Cardiac septum (tissue), 1 donor: ENCODE measurements at regions not wholly inside any gene's neighbourhood (a gene's known extent, or its start where the extent isn't known, plus 50 kb on each side); places are given as distances from the start of the nearest gene placed in this dataset.

Source experiments
- DNase-seq: peaks from one replicate; pipeline ENCODE4 v3.0.0-alpha.2; 2020; ENCODE audit warnings: low spot score
- intact Hi-C: fragments of 100-400 bp; cut with DNase I; formaldehyde crosslinking; loops from one replicate; pipeline ENCODE4 v1.14.0; 2022
- donor health status: DM: no; HTN: no; CAD: no.

- intact Hi-C loops, result no loop called here
- no peak for DNase-seq
Measured at GRCh38 chr5:67363180-67363709, 166.6 kb upstream of the CD180 start.

DNA sequence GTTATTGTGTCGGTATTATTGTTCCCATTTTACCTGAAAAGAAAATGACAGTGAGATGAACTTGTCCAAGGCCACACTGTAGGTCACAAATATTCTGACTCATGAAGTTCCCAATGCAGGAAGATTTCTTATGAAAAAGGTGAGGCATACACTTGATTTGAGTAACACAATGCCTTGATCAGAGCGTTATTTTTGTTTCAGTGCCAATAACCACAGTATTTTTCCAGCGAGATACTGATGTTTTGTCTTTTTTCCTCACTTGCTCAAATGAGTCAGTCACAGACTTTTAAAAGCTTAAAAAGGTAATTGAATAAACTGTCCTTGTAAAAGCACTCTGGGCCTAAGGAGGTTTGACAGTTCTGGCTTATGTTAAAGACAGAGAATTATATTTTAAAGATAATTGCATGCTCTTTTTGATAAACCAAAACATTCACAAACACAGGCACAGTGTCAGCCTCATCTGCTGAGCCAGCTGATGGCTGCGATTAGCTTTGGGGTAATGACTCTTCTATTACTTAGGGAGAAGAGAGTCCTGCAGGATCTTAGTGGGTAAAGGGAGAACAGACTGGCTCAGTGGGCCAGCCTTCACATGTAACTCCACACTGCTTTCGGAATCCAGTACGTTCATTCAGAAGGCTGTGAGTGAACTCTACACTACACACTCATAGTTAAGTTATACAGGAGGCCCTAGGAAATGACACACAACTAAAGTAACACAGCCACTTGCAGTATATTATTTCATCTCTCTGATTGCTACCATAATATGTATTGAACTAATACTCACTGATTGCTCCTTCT lies 165.5 kb upstream of the CD180 start:
- no peak for DNase-seq
- intact Hi-C loops, result no loop called here

DNA sequence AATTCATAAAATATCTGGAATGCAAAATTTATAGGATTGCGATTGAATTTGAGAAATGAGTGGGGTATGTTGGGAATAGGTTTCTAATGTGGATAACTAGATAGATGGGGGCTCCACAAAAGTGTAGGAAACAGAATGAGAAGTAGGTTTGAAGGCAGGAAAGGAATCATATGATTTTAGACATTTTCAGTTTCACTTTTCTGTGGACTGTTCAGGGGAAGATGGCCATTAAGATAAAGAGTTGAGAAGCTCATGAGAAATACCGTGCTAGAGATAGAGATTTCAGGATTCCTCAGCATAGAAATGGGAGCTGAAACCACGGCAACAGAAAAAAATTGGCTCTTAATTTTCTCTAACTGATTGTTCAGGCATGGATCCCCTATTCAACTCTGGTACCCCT lies 163.4 kb upstream of the CD180 start:
- intact Hi-C loops, result no loop called here

DNA sequence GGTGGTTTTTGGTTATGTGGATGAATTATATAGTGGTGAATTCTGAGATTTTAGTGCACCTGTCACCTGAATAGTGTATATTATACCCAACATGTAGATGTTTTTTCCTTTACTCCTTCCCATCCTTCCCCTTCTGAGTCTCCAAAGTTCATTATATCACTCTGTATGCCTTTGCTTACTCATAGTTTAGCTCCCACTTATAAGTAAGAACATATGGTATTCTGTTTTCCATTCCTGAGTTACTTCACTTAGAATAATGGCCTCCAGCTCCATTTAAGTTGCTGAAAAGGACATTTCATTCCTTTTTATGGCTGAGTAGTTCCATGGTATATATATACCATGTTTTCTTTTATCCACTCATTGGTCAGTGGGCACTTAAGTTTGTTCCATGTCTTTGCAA lies 161.6 kb upstream of the CD180 start:
- no peak for DNase-seq
- intact Hi-C loops, result no loop called here

More for the DNA sequence above, 163.4 kb upstream of the CD180 start:
- no peak for DNase-seq

DNA sequence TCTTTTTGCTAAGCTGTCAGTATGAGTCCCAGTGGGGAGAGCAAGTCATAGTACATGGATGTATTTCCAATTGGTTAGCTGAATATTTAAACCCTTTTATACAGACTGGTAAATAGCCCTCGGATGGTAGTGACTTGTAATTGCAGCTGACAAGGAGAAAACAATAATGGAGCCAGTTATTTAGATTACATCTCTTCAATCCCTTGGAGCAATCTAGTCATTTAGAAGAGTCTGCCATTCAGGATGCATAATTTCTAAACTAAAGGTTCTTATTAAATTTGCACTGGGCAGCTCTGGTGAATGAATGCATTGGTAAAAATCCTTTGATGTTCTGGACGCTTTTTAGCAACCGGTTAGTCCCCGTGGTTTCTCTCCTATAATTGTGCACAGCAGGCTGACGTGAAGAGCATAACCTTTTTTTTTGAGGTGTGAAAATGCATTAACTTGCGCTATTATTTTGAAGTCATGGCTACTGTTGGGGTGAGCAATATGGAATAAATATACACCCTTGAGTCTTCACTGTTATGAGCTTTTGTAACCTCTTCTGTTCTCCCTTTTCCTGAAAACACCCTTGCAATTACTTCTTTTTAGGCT lies 158.6 kb upstream of the CD180 start:
- DNase-seq, result no peak
- intact Hi-C loops, result no loop called here

DNA sequence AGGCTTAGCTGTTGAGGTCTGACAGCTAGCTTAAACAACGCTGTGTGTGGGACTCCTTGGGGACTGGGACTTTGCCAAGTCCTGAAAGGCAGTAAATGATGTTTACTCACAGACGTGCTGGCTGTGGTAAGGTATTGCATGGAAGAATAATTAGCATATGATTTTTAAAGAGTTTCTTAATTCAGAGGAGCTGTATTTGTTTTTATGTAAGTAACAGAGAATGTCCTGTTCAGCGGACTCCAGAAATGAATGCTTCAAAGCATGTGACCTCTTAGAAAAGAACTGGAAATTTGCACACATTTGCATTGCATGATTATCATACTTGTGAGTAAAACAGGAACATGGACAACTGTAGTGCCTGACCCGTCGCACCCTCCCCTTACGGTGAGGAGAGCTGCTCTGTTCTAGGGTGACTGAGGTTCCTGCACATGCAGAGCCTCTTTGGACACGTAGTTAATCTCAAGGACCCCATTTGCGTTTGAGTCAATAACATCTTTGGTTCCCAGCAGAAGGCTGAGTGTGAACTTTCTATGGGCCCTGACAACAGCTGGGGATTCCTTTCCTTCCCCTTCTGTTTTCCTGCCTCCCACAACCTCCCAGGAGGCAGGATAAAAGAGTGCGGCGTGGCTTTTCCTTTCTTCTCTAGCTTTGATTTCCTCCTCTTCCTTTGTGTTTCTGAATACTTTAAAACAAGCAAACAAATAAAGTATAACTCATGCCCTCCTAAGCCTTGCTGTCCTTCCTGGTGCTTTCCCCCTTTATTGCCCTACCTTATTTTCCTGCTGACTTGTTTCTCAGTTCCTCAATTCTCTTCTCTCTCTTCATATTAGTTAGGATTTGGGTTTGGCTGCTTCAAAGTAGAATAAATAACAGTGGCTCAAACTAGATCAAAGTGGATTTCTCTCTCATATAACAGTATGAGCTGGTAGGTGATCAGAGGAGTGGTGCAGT lies 157.2 kb upstream of the CD180 start:
- intact Hi-C loops, result no loop called here
- no peak for DNase-seq

GRCh38 chr5:67350618-67351201 lies 154.1 kb upstream of the CD180 start:
- DNase-seq, result no peak

DNA sequence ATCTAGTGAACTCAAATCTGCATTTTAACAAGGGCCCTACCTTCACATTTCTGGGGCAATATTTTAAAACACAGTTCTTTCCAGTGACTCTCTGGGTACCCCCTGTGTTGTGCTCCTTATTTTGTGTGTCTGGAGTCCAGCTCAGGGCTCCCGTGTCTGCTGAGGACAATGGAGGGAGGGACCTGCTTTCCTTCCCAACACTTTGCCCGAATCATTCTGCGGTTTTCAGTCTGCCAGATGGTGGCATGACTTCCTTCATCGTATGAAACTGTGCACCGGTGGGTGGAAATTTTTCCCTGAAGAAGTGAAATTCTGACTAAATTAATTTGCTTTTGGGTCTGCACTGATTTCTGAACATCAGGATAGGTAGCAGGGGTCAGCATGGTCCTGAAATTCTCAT lies 153.6 kb upstream of the CD180 start:
- intact Hi-C loops, result no loop called here
- no peak for DNase-seq

More at GRCh38 chr5:67350618-67351201, 154.1 kb upstream of the CD180 start:
- intact Hi-C loops, result no loop called here

DNA sequence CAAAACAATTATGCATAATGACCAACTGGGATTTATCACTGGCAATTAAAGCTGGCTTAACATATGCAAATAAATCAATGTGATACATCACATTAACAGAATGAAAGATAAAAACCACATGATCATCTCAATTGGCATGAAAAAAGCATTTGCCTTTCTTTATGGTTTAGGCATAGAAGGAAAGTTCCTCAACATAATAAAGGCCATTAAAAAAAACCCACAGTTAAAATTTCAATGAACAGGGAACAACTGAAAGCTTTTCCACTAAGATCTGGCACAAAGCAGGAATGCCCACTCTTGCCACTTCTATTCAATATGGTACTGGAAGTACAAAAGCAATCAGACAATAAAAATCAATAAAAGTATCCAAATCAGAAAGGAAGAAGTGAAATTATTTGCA lies 151.2 kb upstream of the CD180 start:
- no peak for DNase-seq
- intact Hi-C loops, result no loop called here

DNA sequence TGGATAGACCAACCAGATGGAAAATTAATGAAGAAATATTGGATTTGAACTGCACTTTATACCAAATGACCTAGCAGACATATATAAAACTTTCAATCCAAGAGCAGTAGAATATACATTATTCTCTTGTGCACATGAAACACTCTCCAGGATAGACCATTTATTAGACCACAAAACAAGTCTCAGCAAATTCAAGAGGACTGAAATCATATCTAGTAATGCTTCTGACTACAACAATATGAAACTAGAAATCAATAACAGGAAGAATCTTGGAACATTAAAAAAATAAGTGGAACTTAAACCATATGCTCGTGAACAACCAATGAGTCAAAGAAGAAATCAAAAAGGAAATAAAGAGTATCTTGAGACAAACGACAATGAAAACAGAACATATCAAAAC lies 150.0 kb upstream of the CD180 start:
- intact Hi-C loops, result no loop called here

DNA sequence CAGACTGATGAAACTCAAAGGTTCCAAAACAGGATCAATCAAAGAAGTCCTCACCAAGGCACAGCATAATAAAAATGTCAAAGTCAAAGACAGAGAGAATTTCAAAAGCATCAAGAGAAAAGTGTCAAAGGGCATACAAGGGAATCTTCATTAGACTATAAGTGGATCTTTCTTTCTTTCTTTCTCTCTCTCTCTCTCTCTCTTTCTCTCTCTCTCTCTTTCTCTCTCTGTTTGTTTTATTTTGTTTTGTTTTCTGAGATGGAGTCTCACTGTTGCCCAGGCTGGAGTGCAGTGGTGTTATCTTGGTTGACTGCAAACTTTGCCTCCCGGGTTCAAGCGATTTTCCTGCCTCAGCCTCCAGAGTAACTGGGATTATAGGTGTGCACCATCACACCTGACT lies 148.3 kb upstream of the CD180 start:
- intact Hi-C loops, result no loop called here
- DNase-seq, result no peak

More for the DNA sequence above, 150.0 kb upstream of the CD180 start:
- no peak for DNase-seq

- intact Hi-C loops, result no loop called here
- DNase-seq, result no peak
Measured at GRCh38 chr5:67343835-67344234, 147.2 kb upstream of the CD180 start.

- intact Hi-C loops, result no loop called here
- no peak for DNase-seq
Measured at GRCh38 chr5:67341478-67341877, 144.9 kb upstream of the CD180 start.

- intact Hi-C loops, result no loop called here
- no peak for DNase-seq
Measured at GRCh38 chr5:67339219-67339767, 142.7 kb upstream of the CD180 start.

- no peak for DNase-seq
- intact Hi-C loops, result no loop called here
Measured at GRCh38 chr5:67338421-67338820, 141.8 kb upstream of the CD180 start.

DNA sequence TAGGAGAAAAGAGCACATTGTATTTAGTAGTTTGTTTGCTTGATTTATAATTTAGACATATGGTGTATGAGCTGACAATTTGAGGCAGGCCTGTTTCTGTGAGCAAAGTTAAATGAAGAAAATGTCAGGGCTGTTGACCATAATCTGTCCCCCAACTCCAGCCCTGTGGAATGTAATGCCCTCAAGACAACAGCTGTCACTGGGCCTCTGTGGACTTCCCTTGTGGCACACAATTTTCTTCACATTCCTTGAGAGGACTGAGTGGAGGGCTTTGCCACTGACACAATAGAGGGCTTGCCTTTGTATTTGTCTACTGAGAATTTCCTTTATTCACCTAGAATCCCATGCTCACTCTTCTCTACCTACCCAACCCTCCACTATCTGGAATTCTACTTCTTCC lies 141.2 kb upstream of the CD180 start:
- intact Hi-C loops, result no loop called here
- DNase-seq, result no peak

DNA sequence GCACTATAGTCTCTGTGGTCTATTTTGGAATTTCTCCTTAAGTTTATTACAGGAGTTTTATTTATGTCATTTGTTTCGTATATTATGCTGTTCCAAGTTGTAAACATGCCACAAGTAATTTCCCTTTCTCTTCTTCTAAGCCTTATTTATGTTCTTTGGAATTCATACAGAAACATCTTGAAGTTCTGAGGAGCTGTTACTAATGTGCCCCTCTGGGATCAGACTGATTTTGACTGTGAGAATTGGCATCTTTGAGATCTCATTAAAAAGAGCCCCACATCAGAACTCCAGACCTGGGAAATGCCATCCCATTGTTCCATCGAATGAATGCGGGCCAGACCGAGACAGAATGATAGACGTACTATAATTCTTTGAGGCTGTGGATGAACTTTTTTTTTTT lies 138.8 kb upstream of the CD180 start:
- intact Hi-C loops, result no loop called here
- DNase-seq, result no peak

GRCh38 chr5:67334373-67334772 lies 137.8 kb upstream of the CD180 start:
- DNase-seq, result no peak
- intact Hi-C loops, result no loop called here

GRCh38 chr5:67333171-67333570 lies 136.6 kb upstream of the CD180 start:
- intact Hi-C loops, result no loop called here
- no peak for DNase-seq
